Subcutaneous abdominal adipose tissue (tissue), 5 donors: ENCODE measurements at regions not wholly inside any gene's neighbourhood (a gene's known extent, or its start where the extent isn't known, plus 50 kb on each side); places are given as distances from the start of the nearest gene placed in this dataset.

Experiments
- H3K27ac ChIP-seq: one replicate; pipeline ENCODE4 v1.7.0; 2013; ENCODE audit warnings: low read depth, mild to moderate bottlenecking, inconsistent platforms, low read length, moderate library complexity
- H3K27me3 ChIP-seq, 5 donors: one replicate each; pipeline ENCODE4 v1.7.0; 2013; ENCODE audit warnings: low read length in 5 of 5, inconsistent platforms in 1 of 5; ENCODE audit not compliant: control insufficient read depth in 5 of 5, insufficient read depth in 4 of 5
- H3K36me3 ChIP-seq, 5 donors: one replicate each; pipeline ENCODE4 v1.7.0; 2013; ENCODE audit warnings: low read length in 5 of 5; ENCODE audit not compliant: control insufficient read depth in 5 of 5, insufficient read depth in 5 of 5
- H3K4me1 ChIP-seq, 5 donors: one replicate each; pipeline ENCODE4 v1.7.0; 2013; ENCODE audit warnings: low read length in 5 of 5, mild to moderate bottlenecking in 3 of 5, moderate library complexity in 1 of 5; ENCODE audit not compliant: control insufficient read depth in 5 of 5, insufficient read depth in 5 of 5
- H3K4me3 ChIP-seq, 5 donors: one replicate each; pipeline ENCODE4 v1.7.0; 2013; ENCODE audit warnings: low read length in 5 of 5, low read depth in 1 of 5
- H3K9ac ChIP-seq, 5 donors: one replicate each; pipeline ENCODE4 v1.7.0; 2013; ENCODE audit warnings: low read length in 5 of 5, mild to moderate bottlenecking in 4 of 5, moderate library complexity in 3 of 5
- H3K9me3 ChIP-seq, 5 donors: one replicate each; pipeline ENCODE4 v1.7.0; 2013; ENCODE audit warnings: low read length in 5 of 5; ENCODE audit not compliant: control insufficient read depth in 5 of 5
- donor health status: healthy.
- donor health status: healthy.
- donor health status: healthy.
- donor health status: healthy.
- donor health status: healthy.

DNA sequence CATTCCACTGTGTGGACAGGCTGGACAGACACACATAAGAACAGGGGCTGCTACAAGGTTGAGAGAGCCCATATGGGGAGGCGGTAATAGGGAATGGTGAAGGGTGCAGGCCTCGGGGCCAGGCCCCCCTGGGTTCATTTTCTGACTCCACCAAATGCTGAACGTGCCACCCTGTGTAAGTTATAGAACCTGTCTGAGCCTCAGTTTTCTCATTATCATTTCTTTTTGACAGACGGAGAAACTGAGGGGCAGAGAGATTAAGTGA lies 569.5 kb downstream of the PTPRU start:
- no peaks in the 10 kb centered on the region for H3K36me3 ChIP-seq
- H3K27me3 ChIP-seq, result peaks cover 8 to 37% (median 35%) of the 10 kb centered on the region in 5 donors
- H3K4me3 ChIP-seq, result no peak overlapping the region
- H3K4me1 ChIP-seq, result peaks cover 0 to 14% (median 0%) of the 10 kb centered on the region in 5 donors
- no peak overlapping the region for H3K27ac ChIP-seq
- no peaks in the 10 kb centered on the region for H3K9me3 ChIP-seq
- no peak overlapping the region for H3K9ac ChIP-seq

DNA sequence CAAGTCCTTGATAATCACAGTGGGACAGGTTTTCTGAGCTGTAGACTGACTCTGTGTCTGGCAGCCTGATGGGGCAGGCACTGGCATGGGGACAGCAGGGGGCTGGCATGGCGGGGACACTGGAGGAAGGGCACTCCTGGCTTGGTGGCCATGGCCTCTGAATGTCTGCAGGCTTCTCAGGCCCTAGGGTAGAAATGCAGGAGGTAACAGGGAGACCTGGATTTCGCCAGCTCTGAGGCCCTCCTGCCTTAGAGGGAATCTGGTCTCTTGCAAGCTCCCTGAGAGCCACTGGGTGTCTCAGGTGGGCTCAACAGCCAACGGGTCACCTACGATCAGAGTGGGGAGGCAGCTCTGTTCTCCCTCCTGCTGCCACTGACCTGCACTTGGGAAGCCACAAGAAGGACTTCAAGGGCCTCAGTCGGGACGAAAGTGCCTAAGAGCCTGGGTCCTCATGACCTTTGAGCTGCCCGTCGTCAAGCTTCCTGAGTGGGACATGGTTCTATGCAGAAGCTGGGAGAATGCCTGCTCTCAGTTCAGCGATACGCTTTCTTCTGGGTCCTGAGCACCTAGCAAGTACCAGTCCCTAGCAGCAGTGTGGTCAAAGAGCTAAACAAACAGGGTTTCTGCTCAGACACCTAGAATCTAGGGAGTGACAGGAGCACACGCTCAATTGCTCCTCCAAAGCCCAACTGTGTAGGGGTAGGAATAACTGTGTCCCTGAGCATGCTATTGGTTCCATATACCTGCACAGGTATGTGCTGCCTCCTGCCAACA lies 569.0 kb downstream of the PTPRU start:
- no peak overlapping the region for H3K4me3 ChIP-seq

DNA sequence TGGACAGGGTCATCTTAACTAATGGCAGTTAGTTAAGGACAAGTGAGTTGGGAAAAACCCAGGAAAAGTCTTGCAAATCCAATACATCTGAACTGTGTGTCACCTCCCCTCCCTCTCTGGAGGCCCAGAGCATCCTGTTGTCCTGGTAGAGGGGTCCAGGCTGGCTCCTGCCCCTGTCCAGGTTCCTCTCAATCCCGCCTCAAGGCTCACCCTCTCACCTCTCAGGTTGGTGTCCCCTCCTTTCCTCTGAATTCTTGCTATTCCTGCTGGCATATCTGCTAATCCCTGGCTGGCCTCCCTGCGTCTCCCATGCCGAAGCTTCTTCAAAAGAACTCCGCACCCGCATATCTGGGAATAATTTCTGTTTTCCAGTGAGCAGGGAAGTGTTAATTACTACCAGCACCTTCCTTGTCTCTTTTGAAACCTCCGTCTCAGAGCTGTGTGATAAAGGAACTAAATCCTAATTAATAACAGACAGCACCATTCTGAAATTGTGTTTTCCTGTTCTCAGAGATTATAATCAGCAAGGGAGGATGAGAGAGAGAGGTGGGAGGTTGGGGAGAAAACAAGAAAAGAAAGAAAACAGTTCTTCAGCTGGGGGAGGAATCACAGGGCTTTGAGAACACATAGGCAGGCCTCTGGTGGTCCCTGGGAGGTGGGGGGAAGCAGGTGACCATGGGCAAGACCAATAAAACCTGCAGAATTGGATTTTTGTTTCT lies 568.0 kb downstream of the PTPRU start:
- Histone ChIP-seq H3K27ac (no peak overlapping the region), H3K9me3 (no peaks in the 10 kb centered on the region), H3K27me3 (peaks cover 6 to 39% (median 28%) of the 10 kb centered on the region in 5 donors), H3K4me1 (peaks cover 0 to 10% (median 0%) of the 10 kb centered on the region in 5 donors), H3K4me3 (no peak overlapping the region), H3K36me3 (no peaks in the 10 kb centered on the region), H3K9ac (no peak overlapping the region)

More for the DNA sequence above, 569.0 kb downstream of the PTPRU start:
- no peak overlapping the region for H3K9ac ChIP-seq
- H3K9me3 ChIP-seq, result no peaks in the 10 kb centered on the region
- no peak overlapping the region for H3K27ac ChIP-seq
- H3K27me3 ChIP-seq, result peaks cover 6 to 40% (median 35%) of the 10 kb centered on the region in 5 donors
- peaks cover 0 to 10% (median 0%) of the 10 kb centered on the region in 5 donors for H3K4me1 ChIP-seq
- H3K36me3 ChIP-seq, result no peaks in the 10 kb centered on the region

DNA sequence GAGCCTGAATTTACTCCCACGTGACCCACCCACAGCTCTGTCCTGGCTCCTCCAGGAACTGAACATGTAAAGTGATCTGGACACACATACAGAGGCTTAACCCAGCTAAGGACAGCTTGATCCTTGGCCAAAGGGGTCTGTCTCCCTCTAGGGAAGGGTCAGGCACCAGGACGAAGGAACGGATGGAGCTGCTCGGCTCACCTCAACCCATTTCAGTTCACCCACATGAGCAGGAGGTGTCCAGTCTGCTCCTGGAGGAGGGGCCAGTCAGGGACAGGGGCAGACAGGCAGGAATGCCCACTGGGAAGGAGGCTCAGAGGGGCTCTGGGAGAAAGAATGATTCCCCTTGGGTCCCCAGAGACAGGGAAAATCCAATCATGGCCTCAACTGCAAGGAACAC lies 567.2 kb downstream of the PTPRU start:
- H3K27me3 ChIP-seq, result peaks cover 6 to 39% (median 25%) of the 10 kb centered on the region in 5 donors
- H3K9ac ChIP-seq, result no peak overlapping the region
- H3K27ac ChIP-seq, result no peak overlapping the region
- no peaks in the 10 kb centered on the region for H3K9me3 ChIP-seq
- H3K36me3 ChIP-seq, result no peaks in the 10 kb centered on the region
- peaks cover 0 to 10% (median 0%) of the 10 kb centered on the region in 5 donors for H3K4me1 ChIP-seq
- H3K4me3 ChIP-seq, result no peak overlapping the region

DNA sequence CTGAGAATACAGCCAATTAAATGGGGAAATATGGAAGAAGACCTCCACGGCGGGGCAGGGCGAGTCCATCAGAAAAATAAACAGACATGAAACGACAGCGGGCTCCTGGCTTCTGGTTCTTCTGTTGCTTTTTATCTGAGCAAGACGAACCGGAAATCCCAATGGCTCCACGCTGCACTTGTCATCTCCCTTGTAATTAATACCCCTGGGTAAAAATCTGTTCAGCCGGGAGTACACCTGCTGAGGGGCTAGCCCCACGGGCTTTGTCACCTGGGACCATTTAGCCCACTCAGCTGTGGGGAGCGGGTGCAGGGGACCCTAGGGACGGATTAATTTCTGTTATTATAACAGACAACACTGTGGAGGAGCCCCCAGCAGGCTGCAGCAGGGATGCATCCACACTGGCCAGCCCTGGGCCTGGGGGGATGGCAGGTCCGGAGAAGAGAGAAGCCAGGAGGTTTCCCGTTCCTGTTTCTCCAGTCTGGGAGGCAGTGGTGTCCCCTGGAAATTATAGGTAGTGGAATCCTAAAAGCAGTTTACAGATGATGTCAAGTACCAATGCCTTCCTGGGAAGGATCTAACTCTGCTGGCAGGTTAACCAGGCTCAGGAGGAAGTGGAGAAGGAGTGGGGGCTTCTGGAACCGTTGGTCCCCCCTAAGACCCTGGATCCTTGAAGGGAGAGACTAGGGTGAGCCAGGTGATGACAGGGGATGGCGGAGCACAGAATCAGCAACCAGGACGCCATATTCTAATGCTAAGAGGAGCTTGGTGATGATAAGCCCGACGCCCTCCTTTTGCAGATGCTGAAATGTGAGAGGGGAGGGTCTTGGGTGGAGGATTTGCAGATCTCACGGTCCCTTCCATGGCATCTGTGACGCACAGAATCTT lies 566.1 kb downstream of the PTPRU start:
- Histone ChIP-seq H3K9ac (no peak overlapping the region), H3K27ac (no peak overlapping the region), H3K36me3 (no peaks in the 10 kb centered on the region), H3K9me3 (no peaks in the 10 kb centered on the region), H3K4me3 (no peak overlapping the region), H3K4me1 (peaks cover 0 to 10% (median 0%) of the 10 kb centered on the region in 5 donors), H3K27me3 (peaks cover 6 to 39% (median 25%) of the 10 kb centered on the region in 5 donors)

DNA sequence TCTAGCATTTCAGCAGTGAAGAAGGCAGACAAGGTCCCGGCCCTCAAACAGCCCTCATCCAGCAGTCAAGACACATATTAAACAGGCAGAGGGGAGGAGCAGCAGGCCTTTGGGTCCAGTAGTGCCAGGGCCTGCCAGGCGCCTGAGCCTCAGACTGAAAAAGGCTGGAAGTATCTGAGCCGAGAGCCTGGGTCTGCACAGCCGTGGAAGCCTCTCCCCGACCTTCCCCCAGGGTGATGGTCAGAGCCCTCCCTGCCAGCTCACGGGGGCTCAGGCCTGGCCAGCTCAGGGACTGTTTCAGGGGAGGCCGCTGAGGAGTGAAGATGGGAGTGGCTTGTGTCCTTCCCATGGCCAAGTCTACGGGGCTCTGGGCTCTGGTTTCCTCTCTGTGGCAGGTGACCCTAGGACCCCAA lies 565.2 kb downstream of the PTPRU start:
- Histone ChIP-seq H3K9me3 (peaks cover 0 to 6% (median under 1%) of the 10 kb centered on the region in 5 donors), H3K4me1 (peaks cover 0 to 10% (median 0%) of the 10 kb centered on the region in 5 donors), H3K4me3 (no peak overlapping the region), H3K36me3 (no peaks in the 10 kb centered on the region), H3K9ac (no peak overlapping the region), H3K27me3 (peaks cover 6 to 39% (median 25%) of the 10 kb centered on the region in 5 donors), H3K27ac (no peak overlapping the region)

DNA sequence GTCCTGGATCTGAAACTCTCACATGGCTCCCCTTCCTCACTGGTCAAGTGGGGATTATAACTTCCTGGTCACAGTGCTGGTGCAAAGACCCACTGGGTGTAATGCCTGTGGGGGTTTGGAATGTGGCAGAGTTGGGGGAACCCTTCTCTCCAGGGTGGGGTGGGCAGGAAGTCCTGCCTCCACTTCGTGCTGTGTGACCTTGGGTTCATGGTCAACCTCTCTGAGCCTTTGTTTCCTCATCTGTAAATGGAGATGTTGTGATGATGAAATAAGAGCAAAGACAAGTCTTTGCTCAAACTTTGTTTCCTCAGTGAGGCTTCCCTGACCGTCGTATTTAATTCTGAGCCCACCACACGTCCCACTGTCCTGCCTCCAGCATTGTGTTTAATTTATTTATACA lies 564.7 kb downstream of the PTPRU start:
- H3K4me3 ChIP-seq, result no peak overlapping the region
- H3K27ac ChIP-seq, result no peak overlapping the region
- peaks cover 0 to 12% (median 6%) of the 10 kb centered on the region in 5 donors for H3K9me3 ChIP-seq
- H3K4me1 ChIP-seq, result peaks cover 0 to 10% (median 0%) of the 10 kb centered on the region in 5 donors
- H3K27me3 ChIP-seq, result peaks cover 6 to 39% (median 25%) of the 10 kb centered on the region in 5 donors
- no peak overlapping the region for H3K9ac ChIP-seq
- H3K36me3 ChIP-seq, result no peaks in the 10 kb centered on the region

DNA sequence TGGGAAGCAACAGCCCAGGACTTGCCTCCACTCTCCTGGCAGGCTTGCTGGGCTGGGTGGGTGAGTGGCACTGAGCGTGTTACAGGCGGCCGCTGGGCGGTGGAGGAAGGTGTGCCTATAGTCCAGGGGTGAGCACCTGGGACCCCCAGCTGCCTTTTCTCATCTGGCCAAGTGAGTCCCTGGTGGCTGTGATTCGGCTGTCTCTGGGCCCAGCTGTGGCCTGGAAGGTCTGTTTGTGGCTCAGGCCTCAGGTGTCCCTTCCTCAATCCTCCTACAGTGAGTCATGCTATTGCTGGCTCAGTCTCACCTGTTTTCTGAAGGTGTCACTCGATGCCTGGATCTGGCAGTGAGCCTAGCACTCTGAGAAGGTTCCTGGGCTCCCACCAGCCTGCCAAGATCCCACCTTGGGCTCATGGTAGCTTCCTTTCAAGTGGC lies 564.2 kb downstream of the PTPRU start:
- Histone ChIP-seq H3K4me1 (peaks cover 0 to 10% (median 0%) of the 10 kb centered on the region in 5 donors), H3K9me3 (peaks cover 0 to 14% (median 10%) of the 10 kb centered on the region in 5 donors), H3K36me3 (no peaks in the 10 kb centered on the region), H3K4me3 (no peak overlapping the region), H3K27me3 (peaks cover 6 to 37% (median 25%) of the 10 kb centered on the region in 5 donors), H3K27ac (no peak overlapping the region), H3K9ac (no peak overlapping the region)

DNA sequence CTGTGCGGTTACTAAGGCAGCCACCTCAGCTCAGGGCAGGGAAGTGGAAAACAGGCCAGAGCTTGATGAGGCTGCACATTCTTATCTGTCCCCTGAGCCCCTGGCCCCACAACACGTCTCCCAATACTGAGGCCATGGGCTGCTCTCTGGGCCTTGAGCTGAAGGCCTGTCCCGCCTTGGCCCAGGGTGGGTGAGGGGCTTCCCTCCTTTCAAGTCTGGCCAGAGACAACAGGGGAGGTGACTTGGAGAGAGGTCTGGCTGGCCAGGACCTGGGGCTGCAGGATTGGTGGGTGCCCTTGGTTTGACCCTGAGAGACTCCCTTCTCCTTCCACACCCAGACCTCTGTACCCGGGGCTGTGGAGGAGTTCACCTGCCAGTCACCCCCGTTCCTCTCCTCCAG lies 563.8 kb downstream of the PTPRU start:
- Histone ChIP-seq H3K4me3 (no peak overlapping the region), H3K9ac (no peak overlapping the region), H3K27ac (no peak overlapping the region), H3K27me3 (peaks cover 6 to 34% (median 22%) of the 10 kb centered on the region in 5 donors), H3K4me1 (peaks cover 0 to 10% (median 0%) of the 10 kb centered on the region in 5 donors), H3K9me3 (peaks cover 0 to 18% (median 14%) of the 10 kb centered on the region in 5 donors), H3K36me3 (no peaks in the 10 kb centered on the region)
